HCT116 (cell line): ENCODE measurements at regions not wholly inside any gene's neighbourhood (a gene's known extent, or its start where the extent isn't known, plus 50 kb on each side); places are given as distances from the start of the nearest gene placed in this dataset.

Source experiments
- ATAC-seq: fragments of 200-7000 bp; cut with Tn5 transposase; 2 replicates; pipeline ENCODE4 v1.9.1; 2020; ENCODE audit warnings: mild to moderate bottlenecking, moderate library complexity
- BruUV-seq: library from RNA; stranded (reverse); fragments of 400-500 nt; replicated peaks from 2 replicates; lab custom pipeline; 2021; lab: Mats Ljungman, UMichigan
- CTCF ChIA-PET: fragments of 300-600 bp; sonication (Branson Sonifier 250); formaldehyde crosslinking; loops from one replicate; lab custom pipeline; 2021; ENCODE audit warnings: antibody characterized with exemption; lab: Charles Lee
- POLR2A ChIA-PET: fragments of 300-600, 350-600 bp; sonication (Branson Sonifier 250); formaldehyde crosslinking; loops from one replicate; lab custom pipeline; 2021; ENCODE audit warnings: antibody characterized with exemption; lab: Charles Lee
- RAD21 ChIA-PET, 2 experiments: fragments of 300-600 bp; sonication (Branson Sonifier 250); formaldehyde crosslinking; loops; one replicate each; lab custom pipeline; 2023; ENCODE audit warnings: low total read pairs in 2 of 2; ENCODE audit not compliant: uncharacterized antibody in 2 of 2, unreplicated experiment in 2 of 2, low non-redundant PET in 1 of 2; lab: Charles Lee
- DNase-seq: peaks from one replicate; pipeline ENCODE4 v3.0.0-alpha.2; 2010; ENCODE audit warnings: low read depth, low spot score
- H2AFZ ChIP-seq: fragments of 200-600 bp; shearing (Covaris generic), sonication (generic); 2 replicates; pipeline ENCODE4 v1.6.1; 2017; ENCODE audit warnings: low read depth, mixed run types, mixed read lengths, antibody characterized with exemption, low read length; ENCODE audit not compliant: poor library complexity, severe bottlenecking
- H3K27ac ChIP-seq: 2 replicates; pipeline ENCODE4 v1.5.1; 2012; ENCODE audit warnings: low read depth, low read length
- H3K27me3 ChIP-seq: fragments of 200-600 bp; sonication (generic); 2 replicates; pipeline ENCODE4 v1.6.1; 2016; ENCODE audit warnings: mixed run types, low read length, mixed read lengths; ENCODE audit not compliant: insufficient read depth
- H3K36me3 ChIP-seq, 2 experiments: fragments of 200-500 bp in 1 of 2; fragments of 200-600 bp in 1 of 2; sonication (Bioruptor generic) in 1 of 2; sonication (generic) in 1 of 2; 2 replicates each; pipeline versions ENCODE4 v1.5.1 to v1.6.1; 2014 to 2016; ENCODE audit warnings: low read length in 2 of 2, inconsistent platforms in 1 of 2, mixed read lengths in 1 of 2, mixed run types in 1 of 2; ENCODE audit not compliant: insufficient read depth in 2 of 2, control insufficient read depth in 1 of 2
- H3K4me1 ChIP-seq, 2 experiments: fragments of 200-600 bp in 1 of 2; sonication (generic) in 1 of 2; 2 replicates each; pipeline versions ENCODE4 v1.5.1 to v1.6.1; 2012 to 2017; ENCODE audit warnings: low read length in 2 of 2, inconsistent platforms in 1 of 2, mild to moderate bottlenecking in 1 of 2, mixed read lengths in 1 of 2, mixed run types in 1 of 2, moderate library complexity in 1 of 2; ENCODE audit not compliant: insufficient read depth in 2 of 2, control insufficient read depth in 1 of 2
- H3K4me2 ChIP-seq: fragments of 200-600 bp; sonication (generic); 2 replicates; pipeline ENCODE4 v1.6.1; 2017; ENCODE audit warnings: mixed run types, low read length, mixed read lengths
- H3K4me3 ChIP-seq, 2 experiments: fragments of 200-600 bp in 1 of 2; sonication (generic) in 1 of 2; replicated peaks in 1 of 2; 2 replicates each; pipeline ENCODE4 v1.5.1; 2011 to 2016; ENCODE audit warnings: low read length in 2 of 2, control low read depth in 1 of 2, low read depth in 1 of 2, mild to moderate bottlenecking in 1 of 2, mixed read lengths in 1 of 2, mixed run types in 1 of 2
- H3K79me2 ChIP-seq: fragments of 200-600 bp; sonication (generic); 2 replicates; pipeline ENCODE4 v1.6.1; 2017; ENCODE audit warnings: mild to moderate bottlenecking, mixed run types, low read length, moderate library complexity, mixed read lengths; ENCODE audit not compliant: insufficient read depth
- H3K9ac ChIP-seq: fragments of 200-600 bp; sonication (generic); 2 replicates; pipeline ENCODE4 v1.6.1; 2016; ENCODE audit warnings: low read length, mixed read lengths
- H3K9me2 ChIP-seq: fragments of 200-600 bp; sonication (generic), shearing (Covaris generic); 2 replicates; pipeline ENCODE4 v1.6.1; 2017; ENCODE audit warnings: mixed run types, mild to moderate bottlenecking, moderate library complexity; ENCODE audit not compliant: insufficient read depth
- H3K9me3 ChIP-seq, 2 experiments: fragments of 200-500 bp in 1 of 2; fragments of 200-600 bp in 1 of 2; sonication (Bioruptor generic) in 1 of 2; sonication (generic) in 1 of 2; 2 replicates each; pipeline ENCODE4 v1.6.1; 2014 to 2017; ENCODE audit warnings: low read length in 2 of 2, mixed read lengths in 2 of 2, inconsistent platforms in 1 of 2, low read depth in 1 of 2, mild to moderate bottlenecking in 1 of 2, mixed run types in 1 of 2, moderate library complexity in 1 of 2; ENCODE audit not compliant: control insufficient read depth in 1 of 2, insufficient read depth in 1 of 2
- H4K20me1 ChIP-seq: fragments of 200-600 bp; sonication (generic), shearing (Covaris generic); 2 replicates; pipeline ENCODE4 v1.6.1; 2017; ENCODE audit warnings: mixed run types, mild to moderate bottlenecking, moderate library complexity; ENCODE audit not compliant: insufficient read depth
- CEBPB ChIP-seq: IDR thresholded peaks from 2 replicates; pipeline ENCODE4 v1.6.1; 2012; ENCODE audit warnings: low read depth
- EGR1 ChIP-seq: IDR thresholded peaks from 2 replicates; pipeline ENCODE4 v1.6.1; 2012; ENCODE audit warnings: low read depth
- ELF1 ChIP-seq: IDR thresholded peaks from 2 replicates; pipeline ENCODE4 v1.6.1; 2012; ENCODE audit warnings: low read depth, borderline replicate concordance
- JUND ChIP-seq: IDR thresholded peaks from 2 replicates; pipeline ENCODE4 v1.6.1; 2012
- POLR2A ChIP-seq: IDR thresholded peaks from 2 replicates; pipeline ENCODE4 v1.7.0; 2011; ENCODE audit warnings: borderline replicate concordance; ENCODE audit not compliant: insufficient read depth, insufficient read length; ENCODE audit errors: extremely low read depth
- SIN3A ChIP-seq: IDR thresholded peaks from 2 replicates; pipeline ENCODE4 v1.6.1; 2012; ENCODE audit warnings: low read depth
- SP1 ChIP-seq: IDR thresholded peaks from 2 replicates; pipeline ENCODE4 v1.6.1; 2012; ENCODE audit warnings: low read depth
- SRF ChIP-seq: IDR thresholded peaks from 2 replicates; pipeline ENCODE4 v1.6.1; 2012; ENCODE audit warnings: low read depth
- TCF7L2 ChIP-seq: IDR thresholded peaks from 2 replicates; pipeline ENCODE4 v1.7.0; 2011; ENCODE audit warnings: borderline replicate concordance, inconsistent platforms; ENCODE audit not compliant: insufficient read depth, insufficient read length; ENCODE audit errors: extremely low read depth
- intact Hi-C: fragments of 100-400 bp; cut with micrococcal nuclease; formaldehyde crosslinking; loops from 2 replicates; pipeline ENCODE4 v1.10.0; 2022
- TF ChIP-seq, protein P1 (sequence below): IDR thresholded peaks from 2 replicates; pipeline ENCODE4 v1.6.1; 2012
- TF ChIP-seq, protein P2 (sequence below), 3 experiments: fragments of 200-600 bp in 1 of 3; sonication (generic) in 1 of 3; IDR thresholded peaks in 2 of 3; conservative IDR thresholded peaks in 1 of 3; 2 replicates each; pipeline ENCODE4 v1.5.1; 2012 to 2017; ENCODE audit warnings: low read depth in 2 of 3, low read length in 2 of 3, antibody characterized with exemption in 1 of 3, borderline replicate concordance in 1 of 3, control low read depth in 1 of 3, mild to moderate bottlenecking in 1 of 3, mixed read lengths in 1 of 3, mixed run types in 1 of 3, moderate library complexity in 1 of 3; ENCODE audit not compliant: insufficient read depth in 1 of 3
- TF ChIP-seq, protein P3 (sequence below): IDR thresholded peaks from 2 replicates; pipeline ENCODE4 v1.6.1; 2012
- TF ChIP-seq, protein P4 (sequence below): IDR thresholded peaks from 2 replicates; pipeline ENCODE4 v1.6.1; 2011; ENCODE audit warnings: mild to moderate bottlenecking, low read length, moderate library complexity; ENCODE audit not compliant: insufficient replicate concordance; ENCODE audit errors: extremely low read depth

DNA sequence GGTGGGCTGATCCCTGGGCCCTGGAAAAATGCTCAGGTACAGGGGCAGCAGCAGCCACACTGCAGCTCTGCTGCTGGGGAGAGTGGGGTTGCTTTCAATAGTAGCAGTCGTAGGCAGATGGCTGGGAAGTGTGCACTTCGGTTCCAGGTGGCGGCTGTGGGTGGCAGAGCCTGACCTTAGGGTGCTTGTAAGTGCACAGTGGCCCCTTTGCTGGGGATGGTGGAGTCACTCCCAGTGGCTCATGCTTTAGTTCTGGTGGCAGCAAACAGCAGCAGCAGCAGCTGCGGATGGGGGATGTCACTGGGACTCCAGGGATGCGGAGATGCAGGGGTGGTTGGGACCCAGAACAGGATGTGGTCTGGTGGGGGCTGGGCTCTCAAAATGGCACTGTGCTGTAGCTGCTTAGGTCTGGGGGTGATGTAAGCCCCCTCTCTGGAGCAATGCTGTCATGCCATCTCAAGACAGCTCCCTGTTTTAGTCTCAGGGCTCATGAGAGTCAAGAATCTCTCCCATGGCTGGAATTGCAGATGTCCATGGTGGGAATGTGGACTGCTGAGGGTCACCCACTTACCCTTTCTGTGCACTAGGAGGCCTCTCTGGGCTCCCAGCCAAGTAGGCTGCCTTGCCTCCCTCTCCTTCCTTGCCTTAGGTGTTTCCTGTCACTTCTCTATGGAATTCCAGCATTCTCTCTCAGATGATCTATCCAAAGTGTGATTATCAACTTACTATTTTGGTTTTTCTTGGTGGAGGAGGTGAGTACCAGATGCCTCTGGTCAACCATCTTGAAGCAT, 146.7 kb upstream of the SLC22A23 start:
- intact Hi-C loops = no loop called here
- no peak overlapping the region for H3K4me3 ChIP-seq
- H3K4me2 ChIP-seq = no peak overlapping the region
- no peaks in the 10 kb centered on the region for H3K79me2 ChIP-seq
- no peak overlapping the region for H2AFZ ChIP-seq
- H4K20me1 ChIP-seq = no peaks in the 10 kb centered on the region
- RAD21 ChIA-PET = no interaction called here
- TF ChIP-seq SIN3A (no peak), SP1 (no peak), POLR2A (no peak), TCF7L2 (no peak), SRF (no peak), CEBPB (no peak), JUND (no peak), ELF1 (no peak), EGR1 (no peak)
- TF ChIP-seq, protein P1, sequence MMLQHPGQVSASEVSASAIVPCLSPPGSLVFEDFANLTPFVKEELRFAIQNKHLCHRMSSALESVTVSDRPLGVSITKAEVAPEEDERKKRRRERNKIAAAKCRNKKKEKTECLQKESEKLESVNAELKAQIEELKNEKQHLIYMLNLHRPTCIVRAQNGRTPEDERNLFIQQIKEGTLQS = no peak
- TF ChIP-seq, protein P2, sequence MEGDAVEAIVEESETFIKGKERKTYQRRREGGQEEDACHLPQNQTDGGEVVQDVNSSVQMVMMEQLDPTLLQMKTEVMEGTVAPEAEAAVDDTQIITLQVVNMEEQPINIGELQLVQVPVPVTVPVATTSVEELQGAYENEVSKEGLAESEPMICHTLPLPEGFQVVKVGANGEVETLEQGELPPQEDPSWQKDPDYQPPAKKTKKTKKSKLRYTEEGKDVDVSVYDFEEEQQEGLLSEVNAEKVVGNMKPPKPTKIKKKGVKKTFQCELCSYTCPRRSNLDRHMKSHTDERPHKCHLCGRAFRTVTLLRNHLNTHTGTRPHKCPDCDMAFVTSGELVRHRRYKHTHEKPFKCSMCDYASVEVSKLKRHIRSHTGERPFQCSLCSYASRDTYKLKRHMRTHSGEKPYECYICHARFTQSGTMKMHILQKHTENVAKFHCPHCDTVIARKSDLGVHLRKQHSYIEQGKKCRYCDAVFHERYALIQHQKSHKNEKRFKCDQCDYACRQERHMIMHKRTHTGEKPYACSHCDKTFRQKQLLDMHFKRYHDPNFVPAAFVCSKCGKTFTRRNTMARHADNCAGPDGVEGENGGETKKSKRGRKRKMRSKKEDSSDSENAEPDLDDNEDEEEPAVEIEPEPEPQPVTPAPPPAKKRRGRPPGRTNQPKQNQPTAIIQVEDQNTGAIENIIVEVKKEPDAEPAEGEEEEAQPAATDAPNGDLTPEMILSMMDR (IDR thresholded peaks at IDR 0.05 in 2 of 3, conservative IDR thresholded peaks at IDR 0.05 in 1 of 3; ENCODE audit: borderline replicate concordance in 1 of 3, insufficient read depth in 1 of 3, low read depth in 2 of 3, low read length in 2 of 3) = no peak
- TF ChIP-seq, protein P3, sequence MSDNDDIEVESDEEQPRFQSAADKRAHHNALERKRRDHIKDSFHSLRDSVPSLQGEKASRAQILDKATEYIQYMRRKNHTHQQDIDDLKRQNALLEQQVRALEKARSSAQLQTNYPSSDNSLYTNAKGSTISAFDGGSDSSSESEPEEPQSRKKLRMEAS = no peak
- TF ChIP-seq, protein P4, sequence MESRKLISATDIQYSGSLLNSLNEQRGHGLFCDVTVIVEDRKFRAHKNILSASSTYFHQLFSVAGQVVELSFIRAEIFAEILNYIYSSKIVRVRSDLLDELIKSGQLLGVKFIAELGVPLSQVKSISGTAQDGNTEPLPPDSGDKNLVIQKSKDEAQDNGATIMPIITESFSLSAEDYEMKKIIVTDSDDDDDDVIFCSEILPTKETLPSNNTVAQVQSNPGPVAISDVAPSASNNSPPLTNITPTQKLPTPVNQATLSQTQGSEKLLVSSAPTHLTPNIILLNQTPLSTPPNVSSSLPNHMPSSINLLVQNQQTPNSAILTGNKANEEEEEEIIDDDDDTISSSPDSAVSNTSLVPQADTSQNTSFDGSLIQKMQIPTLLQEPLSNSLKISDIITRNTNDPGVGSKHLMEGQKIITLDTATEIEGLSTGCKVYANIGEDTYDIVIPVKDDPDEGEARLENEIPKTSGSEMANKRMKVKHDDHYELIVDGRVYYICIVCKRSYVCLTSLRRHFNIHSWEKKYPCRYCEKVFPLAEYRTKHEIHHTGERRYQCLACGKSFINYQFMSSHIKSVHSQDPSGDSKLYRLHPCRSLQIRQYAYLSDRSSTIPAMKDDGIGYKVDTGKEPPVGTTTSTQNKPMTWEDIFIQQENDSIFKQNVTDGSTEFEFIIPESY = no peak
- TF ChIP-seq, all 23 proteins: peak for 0
- no peaks in the 10 kb centered on the region for H3K36me3 ChIP-seq
- DNase-seq (no peak), ATAC-seq (no peak)
- no peaks in the 10 kb centered on the region for H3K9me2 ChIP-seq
- no peaks in the 10 kb centered on the region; a peak in 1 of 4 replicates for H3K4me1 ChIP-seq
- no peaks in the 10 kb centered on the region for H3K9me3 ChIP-seq
- no TSS peak for BruUV-seq
- H3K27me3 ChIP-seq = no peaks in the 10 kb centered on the region
- ChIA-PET CTCF (no interaction called here), POLR2A (no interaction called here)
- no peak overlapping the region for H3K27ac ChIP-seq
- no peak overlapping the region for H3K9ac ChIP-seq
